Fibroblast of lung (primary cell): ENCODE measurements at regions not wholly inside any gene's neighbourhood (a gene's known extent, or its start where the extent isn't known, plus 50 kb on each side); places are given as distances from the start of the nearest gene placed in this dataset.

Source experiments
- EZH2 ChIP-seq: IDR thresholded peaks from 2 replicates; pipeline ENCODE4 v1.5.1; 2012; ENCODE audit warnings: low read length, control low read depth, mild to moderate bottlenecking; ENCODE audit errors: missing control alignments
- TF ChIP-seq, protein P1 (sequence below), 2 donors: IDR thresholded peaks in 1 of 2; conservative IDR thresholded peaks in 1 of 2; 1 replicate in 1 of 2; 2 replicates in 1 of 2; pipeline ENCODE4 v1.5.1; 2011 to 2012; ENCODE audit warnings: low read length in 2 of 2, control low read depth in 1 of 2, inconsistent platforms in 1 of 2, low read depth in 1 of 2, mild to moderate bottlenecking in 1 of 2

DNA sequence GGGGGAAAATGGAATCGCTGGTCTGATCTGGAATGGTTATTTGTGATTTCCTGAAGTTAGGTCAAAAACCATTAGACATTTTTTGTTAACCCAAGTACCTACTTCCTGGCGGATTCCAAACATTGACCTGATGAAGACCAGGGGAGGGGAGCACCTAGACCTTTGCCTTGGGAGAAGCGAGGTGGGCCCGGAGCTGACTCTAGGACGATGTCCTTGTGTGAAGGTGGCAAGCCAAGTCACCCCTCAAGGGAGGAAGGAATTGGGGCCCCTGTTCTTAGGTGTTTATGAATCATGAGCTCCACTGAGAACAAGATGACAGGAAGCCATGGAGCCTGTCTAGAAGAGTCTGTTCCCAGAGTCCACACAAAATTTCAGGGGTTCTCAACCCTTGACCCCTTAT is 204.9 kb upstream of the FOXF1 start:
- TF ChIP-seq, protein P1, sequence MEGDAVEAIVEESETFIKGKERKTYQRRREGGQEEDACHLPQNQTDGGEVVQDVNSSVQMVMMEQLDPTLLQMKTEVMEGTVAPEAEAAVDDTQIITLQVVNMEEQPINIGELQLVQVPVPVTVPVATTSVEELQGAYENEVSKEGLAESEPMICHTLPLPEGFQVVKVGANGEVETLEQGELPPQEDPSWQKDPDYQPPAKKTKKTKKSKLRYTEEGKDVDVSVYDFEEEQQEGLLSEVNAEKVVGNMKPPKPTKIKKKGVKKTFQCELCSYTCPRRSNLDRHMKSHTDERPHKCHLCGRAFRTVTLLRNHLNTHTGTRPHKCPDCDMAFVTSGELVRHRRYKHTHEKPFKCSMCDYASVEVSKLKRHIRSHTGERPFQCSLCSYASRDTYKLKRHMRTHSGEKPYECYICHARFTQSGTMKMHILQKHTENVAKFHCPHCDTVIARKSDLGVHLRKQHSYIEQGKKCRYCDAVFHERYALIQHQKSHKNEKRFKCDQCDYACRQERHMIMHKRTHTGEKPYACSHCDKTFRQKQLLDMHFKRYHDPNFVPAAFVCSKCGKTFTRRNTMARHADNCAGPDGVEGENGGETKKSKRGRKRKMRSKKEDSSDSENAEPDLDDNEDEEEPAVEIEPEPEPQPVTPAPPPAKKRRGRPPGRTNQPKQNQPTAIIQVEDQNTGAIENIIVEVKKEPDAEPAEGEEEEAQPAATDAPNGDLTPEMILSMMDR (conservative IDR thresholded peaks at IDR 0.05 in 1 of 2, IDR thresholded peaks at IDR 0.05 in 1 of 2; ENCODE audit: low read depth in 1 of 2, low read length in 2 of 2) = no peak
- no peak for TF ChIP-seq EZH2
